Stimulated activated CD8-positive, alpha-beta memory T cell treated with anti-CD3 and anti-CD28 coated beads, Interleukin-15, amount 100 ng/mL, for 48 hours (primary cell): ENCODE measurements at regions not wholly inside any gene's neighbourhood (a gene's known extent, or its start where the extent isn't known, plus 50 kb on each side); places are given as distances from the start of the nearest gene placed in this dataset.

Source experiments
- DNase-seq, 2 donors: peaks; one replicate each; pipeline ENCODE4 v3.0.0-alpha.2; 2020; ENCODE audit warnings: low read depth in 2 of 2

DNA sequence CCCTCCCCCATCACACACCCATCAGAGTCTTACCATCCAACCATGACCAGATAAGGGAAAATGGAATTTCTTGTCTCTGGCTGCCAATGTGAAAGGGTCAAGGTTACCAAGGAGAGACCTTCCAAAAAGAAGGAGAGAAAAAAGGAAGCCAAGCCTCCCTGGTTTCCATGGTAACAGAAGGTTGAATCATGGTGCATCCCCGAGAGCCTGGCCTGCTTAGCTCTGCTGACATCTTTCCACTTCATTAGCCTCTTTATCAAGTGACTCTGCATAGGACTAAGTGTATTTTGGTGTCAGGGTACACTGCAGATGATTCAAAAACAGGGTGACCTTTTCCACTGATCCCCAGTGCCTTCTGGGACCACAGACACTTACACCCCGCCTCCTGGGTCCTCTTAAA lies 225.7 kb upstream of the PPP2R3A start:
- no peak for DNase-seq

DNA sequence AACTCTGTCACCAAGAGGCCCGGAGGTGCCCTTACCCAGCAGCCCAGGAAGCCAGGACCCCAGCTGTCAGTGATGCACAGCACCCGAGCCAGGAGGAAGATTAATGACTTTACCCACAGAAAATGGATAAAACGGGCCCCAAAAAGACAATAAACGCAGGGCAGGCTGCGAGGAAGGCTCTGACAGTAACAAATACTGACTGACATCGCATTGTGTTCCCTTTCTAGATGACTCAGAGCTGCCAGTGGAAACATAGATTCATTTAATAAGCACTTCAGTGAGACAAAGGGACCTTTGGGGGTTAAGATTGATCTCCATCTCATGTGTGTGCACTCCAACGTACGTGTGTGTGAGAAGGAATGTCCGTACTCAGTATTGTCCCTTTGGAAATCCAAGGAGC lies 225.3 kb upstream of the PPP2R3A start:
- DNase-seq: no peak

DNA sequence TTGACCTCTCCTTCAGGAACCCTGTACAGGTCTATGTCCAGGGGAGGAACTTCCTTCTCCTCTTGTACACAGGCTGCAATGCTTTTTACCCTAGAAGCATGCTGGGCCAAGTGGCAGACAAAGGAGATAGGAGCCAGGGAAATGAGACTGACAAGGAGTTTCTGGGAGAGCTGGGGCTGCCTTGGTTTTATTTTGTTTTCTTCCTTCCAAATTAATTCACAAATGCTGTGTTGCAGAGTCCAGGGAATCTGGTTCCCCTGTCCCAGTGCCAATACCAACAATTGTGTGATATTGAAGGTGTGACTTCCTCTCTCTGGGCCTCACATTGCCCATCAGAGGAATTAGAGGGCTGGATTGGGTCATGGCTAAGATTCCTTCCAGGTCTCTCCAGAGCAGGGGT lies 224.8 kb upstream of the PPP2R3A start:
- no peak for DNase-seq

DNA sequence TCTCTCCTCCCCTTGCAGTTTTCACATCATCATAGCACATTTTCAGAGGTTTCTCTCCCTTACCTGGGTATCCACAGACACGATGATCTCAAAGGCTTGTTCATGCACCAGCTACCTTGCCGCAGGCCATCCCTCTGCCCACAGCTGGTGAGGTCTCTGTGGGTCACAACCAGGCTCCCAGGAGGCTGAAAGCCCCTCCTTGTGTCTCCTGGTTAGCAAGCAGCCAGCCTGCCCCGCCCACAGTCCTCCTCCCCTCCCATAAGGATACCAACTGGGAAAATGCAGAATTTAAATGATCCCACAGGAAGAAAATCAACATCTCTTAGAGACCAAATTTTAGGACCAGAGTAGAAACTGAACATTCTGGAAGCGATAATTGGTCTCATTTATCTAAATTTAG lies 213.5 kb upstream of the PPP2R3A start:
- no peak for DNase-seq

DNA sequence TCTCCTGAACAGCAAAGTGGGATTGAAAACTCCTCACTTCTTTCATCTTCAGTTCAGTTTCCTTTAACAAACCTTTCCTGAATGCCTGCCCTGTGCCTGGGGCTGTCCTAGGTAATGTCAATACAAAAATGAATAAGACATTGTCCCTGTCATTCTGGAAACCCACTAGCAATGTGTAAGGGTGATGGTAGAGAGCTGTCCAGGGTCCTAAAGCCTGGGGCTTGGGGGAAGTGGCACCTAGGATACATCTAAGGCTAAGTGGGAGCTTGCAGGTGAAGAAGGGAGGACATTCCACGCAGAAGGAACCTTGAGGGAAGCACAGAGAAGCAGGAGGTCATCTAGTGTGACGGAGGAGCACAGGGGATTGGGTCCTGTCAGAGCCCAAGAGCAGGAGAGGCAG lies 212.7 kb upstream of the PPP2R3A start:
- no peak for DNase-seq

DNA sequence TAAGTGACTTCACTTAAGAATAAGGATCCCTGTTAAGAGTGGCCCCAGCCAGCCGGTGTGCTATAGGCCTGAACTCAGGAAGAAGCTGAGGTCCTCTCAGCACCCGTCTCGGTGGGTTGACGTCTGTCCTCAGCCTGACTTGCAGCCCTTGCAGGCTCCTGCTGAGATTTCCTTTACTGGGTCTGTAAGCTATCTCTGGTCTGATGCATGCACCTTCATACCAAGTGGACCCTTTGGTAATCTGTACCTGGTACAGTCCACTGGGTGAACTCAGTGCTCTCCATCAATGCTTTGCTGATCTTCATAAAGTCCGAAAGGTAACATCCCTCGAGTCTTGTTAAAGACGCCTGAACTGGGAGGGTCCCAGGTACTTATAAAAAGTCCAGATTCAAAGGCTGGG lies 212.0 kb upstream of the PPP2R3A start:
- no peak for DNase-seq

DNA sequence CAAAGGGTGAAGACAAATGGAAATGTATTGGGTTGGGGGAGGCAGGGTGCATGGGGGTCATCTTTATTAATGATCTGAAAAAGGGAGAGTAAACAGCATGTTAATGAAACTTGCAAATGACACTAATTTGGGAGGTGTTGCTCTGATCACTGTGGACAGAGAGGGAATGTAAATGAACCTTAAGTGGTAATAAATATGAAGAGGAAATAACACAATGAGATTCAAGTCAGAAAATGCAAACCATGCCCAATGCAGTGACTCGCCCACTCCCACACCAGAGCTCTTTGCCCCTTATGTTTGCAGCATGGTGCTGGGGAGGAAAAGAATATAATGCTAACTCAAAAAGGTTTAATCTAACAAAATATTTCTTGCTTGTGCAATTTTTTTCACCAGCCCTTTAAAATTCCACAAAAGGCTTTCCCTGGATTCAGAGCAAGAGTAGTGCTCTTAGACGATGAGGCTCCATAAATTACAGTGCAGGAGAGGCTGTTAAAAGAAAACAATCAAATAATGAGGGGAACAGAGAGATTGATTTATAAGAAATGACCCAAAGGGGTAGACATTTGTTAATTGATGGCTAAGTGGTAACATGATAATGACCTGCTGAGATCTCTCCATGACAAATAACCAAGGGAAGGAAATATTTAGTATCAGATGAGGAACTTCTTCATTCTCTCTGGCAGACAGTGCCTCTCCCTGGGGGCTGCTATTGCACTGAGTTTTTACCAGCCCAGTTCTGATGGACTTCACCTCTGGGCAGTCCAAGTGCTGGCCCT lies 210.0 kb upstream of the PPP2R3A start:
- DNase-seq: no peak

DNA sequence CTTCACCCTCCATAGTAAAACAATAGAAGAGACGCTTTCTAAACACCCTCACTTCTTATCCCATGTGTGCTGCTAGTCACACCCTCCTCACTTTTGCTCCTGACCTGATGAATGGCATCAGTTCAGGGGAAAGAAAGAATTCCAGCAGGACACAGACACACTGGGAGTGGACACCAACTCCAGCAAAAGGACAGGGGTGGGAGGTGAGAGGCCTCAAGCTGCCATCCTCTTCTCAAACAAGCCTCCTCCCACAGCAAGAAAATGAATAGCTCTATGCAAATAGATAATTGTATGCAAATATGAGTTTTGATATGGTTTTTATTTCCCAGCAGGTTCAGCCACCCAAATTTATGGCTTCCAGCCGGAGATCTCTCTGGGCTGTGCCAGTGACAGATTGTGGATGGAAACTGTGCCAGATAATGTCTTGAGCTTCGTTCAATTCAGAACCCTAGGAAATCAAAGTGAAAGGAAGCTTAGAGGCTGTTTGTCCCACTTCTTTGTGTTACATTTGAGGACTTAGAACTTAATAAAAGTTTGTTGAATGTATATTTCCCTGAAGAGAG lies 209.3 kb upstream of the PPP2R3A start:
- DNase-seq: no peak

DNA sequence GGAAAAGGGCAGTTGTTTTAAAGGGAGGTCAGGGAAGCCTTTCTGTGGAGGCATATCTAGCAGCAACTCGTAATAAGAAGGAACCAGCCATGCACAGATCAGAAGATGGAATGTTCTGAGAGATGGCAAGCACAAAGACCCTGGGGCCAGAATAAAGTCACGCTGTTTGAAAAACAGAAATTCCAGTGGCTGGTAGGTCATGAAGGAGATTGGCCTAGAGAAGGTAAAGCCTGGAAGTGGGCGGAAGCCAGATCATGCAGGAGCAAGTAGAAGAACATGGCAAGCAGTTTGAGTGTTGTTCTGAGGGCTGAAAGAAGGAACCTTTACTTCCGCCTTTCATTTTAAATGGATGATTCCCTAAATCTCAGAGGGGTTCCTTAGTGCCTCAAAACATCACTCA lies 208.1 kb upstream of the PPP2R3A start:
- DNase-seq: no peak

DNA sequence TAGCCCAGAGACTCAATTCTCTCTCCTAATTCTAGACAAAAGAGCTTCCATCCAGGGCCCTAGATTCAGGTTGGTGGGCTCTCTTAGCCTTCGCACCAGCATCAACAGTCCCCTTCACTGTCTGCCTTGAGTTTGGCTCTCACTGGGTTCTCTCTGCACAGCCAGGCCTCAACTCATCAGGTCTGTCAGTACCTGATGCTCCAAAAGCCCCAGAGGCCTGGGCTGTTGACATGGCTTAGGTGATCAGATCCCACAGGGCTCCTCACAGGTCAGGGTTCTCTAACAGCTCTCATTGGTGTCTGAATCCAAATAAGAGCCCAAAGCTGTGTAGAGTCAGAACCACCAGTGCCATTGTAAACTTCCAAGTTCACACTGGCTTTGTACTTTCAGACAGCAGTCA lies 206.6 kb upstream of the PPP2R3A start:
- no peak for DNase-seq

DNA sequence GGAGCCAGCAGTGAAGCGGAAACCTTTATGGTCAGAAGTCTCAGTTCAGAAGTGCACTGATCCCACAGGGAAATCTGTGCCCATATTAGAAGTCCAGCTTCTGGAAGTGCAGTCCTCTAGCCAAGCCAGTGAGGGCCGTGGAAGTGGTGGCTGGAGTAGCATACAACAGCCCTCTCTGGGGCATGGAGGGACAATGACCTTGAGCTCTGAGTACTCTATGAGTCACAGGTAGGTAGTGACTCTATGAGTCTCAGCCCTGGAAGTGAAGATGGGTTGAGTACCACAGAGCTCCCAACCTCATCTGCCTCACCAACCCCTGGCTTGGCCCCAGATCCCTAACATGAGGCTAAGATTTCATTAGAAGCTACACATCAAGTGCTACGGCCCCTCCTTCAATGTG lies 205.9 kb upstream of the PPP2R3A start:
- DNase-seq: no peak

DNA sequence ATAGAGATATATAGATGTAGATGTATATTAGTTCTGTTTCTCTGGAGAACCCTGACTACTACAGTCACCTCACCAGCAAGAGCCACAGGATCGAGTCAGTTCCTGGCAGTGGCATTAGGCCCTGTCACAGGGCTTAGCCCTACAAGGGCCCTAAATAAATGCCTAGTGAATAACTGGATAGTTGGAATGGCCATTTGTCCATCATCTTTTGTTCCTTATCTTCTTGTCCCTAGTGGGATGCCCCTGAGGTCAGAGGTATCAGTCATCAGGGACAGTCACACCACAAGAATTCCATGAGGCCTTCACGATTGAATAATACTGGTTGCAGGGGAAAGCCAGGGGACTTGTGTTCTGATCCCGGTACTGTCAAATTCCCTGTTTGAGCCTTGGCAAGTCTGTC lies 204.9 kb upstream of the PPP2R3A start:
- DNase-seq: no peak

DNA sequence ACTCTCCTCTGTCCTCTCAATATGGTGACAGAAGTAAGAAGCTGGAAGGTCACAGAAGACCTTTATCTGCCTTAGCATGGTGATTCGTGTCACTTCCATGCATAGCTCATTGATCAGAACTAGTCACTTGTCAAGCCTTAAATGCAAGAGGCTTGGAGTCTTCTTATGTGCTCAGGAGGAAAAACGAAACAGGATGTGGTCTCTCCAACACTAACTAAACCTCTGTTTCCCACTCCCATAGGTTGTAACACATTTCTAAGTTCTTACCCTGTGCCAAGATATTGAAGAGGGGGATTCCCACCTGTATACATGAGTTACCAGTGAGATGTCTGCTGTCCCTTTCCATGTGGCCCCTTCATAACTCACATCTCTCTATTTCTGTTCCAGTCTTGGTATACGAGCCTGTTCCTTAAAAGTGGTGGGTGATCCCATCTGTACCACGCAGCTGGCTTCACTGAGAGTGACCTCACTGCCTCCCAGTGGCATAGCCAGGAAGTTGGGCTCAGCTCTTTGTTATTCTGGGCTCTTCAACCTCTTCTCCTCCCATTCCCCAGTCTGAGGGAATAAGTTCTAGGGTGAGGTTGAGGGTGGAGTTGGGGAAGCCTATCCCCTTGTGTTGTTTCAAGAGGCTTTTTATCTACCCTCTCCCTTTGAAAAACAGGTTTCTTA lies 203.2 kb upstream of the PPP2R3A start:
- no peak for DNase-seq

DNA sequence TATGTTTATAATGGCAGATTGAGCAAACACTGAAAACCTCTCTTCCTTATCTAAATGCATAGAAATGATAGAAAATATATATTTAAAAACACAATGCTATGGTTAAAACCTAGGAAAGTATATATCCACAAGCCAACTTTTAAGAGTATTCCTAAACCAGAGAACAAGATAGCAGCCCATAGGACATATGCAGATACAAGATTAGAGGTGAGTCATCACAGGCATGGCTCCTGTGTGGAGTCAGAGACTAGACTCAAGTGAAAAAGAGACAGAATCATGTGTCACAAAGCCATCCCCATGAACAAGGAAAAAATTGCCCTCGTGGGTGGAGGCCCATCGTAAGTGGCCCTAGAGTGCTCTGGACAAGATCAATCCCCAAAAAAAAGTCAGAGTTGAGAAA lies 199.4 kb upstream of the PPP2R3A start:
- DNase-seq: no peak

DNA sequence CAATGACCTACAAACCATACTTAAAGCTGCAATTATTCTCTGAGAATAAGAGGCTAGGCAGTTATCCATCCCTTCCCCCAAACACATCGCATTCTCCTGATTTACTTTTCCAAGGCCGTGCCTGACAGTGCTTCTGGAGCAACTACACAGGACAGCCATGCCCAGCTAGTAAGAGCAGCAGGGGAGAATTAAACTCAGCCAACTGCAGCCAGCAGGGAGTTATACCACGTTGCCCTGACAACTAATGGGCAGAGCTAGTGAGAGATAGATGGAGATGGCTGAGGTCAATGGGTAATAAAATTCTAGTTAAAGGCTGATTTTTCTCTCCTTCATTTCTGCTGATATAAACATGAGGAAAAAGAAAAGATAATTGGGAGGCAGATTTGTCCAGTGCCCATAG lies 193.8 kb upstream of the PPP2R3A start:
- no peak for DNase-seq

DNA sequence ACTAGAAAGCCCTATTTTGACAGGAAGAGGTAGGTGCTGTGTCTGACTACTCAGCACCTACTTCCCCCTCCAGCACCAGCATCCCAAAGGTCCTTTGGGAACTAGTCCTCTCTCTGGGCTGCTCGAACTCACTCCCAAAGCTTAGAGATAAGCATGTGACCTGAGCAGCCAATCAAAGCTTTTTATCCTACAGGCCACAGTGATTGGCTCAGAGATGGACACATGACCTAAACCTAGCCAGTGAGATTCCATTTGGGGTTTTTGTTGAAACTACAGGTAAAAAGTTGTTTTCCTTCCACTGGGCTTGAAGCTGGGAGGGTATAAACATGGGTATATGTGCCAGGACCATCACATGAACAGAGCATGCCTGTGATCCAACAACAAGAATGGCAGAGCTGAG lies 186.5 kb upstream of the PPP2R3A start:
- DNase-seq: no peak

DNA sequence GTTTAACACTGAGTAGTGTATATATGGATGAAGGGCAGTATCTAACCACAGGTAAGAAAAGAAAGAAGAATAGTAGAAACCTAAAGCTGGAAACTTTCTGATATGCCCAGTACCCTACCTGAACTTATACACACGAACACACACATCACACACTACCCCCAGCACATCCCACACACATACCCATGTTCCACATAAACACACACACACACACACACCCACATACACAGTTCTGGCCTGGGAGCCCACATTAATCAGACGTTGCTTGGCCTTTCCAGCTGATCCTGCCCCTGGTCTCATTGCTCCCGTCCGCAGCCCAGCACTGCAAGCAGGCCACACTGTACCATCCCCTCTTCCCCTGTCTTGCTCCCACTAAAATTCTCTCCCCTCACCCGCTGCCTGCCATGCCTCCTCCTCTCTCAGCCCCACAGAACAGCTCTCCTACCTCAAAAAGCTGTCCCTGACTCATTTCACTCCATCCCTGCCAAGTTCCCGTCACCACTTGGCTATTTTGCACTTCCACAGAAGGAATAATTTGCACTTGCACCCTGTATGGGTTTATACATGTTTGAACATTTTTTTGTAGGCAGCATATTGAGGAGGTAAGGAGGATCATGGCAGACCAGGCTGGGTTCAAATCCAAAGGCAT lies 185.8 kb upstream of the PPP2R3A start:
- DNase-seq: no peak

DNA sequence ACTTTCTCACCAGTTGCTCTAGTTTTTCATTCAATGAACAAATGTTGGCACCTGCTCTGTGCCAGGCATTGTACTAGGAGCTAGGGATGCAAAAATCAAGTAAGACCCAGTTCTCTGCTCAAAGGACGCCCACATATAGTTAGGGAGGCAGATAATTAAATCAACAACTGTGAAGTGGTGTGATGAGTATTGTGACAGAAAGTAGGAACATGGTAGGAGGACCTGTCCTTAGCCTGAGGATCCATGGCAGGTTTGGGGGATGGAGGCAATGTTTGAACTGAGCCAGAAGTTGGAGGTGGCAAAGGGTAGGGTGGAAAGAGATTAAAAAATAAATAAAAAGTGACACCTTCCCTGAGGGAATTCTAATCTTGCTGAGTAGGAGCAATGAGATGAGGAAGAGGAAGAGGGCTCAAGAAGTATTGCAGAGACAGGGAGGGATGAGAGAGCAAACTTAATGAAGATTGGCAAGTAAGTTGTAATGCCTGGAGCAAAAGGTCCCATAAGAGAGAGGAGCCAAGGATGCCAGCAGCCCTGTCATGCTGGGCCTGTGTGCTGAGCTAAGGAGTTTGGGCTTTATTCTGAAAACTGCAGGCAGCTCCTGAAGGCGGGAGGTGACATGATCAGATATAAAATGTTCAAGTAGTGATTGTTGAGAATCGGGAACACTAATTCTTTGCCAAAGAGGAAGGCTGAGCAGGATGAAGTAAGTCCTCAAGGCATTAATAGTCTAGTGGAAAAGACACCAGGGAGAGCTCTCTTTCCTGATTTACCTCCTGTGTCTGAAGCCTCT lies 184.3 kb upstream of the PPP2R3A start:
- DNase-seq: no peak

DNA sequence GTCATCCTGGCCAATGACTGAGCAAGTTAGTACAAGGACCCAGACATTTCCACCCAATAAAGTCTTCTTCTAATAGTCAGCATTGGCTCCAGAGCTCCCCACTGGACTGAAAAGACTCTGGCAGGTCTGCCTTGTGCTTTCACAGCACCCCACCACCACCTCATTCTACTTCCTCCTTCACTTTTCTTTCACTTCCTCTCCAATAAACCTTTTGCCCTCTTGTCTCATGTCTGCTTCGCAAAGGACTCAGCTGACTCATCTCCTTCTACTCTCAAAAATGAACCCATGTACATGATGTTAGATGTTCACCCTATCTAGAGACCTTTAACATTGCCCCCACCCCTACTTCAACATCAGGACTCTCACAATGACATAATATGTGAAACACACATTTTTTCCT lies 181.0 kb upstream of the PPP2R3A start:
- DNase-seq: no peak

DNA sequence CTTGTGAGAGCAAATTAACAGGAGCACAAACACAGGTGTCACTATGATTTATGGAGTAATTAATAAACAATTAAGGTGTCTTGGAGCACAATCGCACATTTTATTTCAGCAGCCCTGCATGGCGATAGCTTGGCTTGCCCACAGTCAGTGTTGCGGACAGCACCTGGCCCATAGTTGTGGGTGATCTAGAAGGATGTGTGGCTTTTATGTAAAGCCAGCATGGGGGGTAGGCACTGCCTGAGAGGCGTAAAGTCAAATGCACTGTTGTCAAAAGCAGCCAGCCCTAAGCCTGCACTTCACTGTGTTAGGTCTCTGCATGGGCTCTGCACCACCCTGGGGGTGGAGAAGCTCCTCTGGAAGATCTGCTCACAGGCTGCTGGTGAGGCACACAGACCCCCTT lies 177.4 kb upstream of the PPP2R3A start:
- no peak for DNase-seq

DNA sequence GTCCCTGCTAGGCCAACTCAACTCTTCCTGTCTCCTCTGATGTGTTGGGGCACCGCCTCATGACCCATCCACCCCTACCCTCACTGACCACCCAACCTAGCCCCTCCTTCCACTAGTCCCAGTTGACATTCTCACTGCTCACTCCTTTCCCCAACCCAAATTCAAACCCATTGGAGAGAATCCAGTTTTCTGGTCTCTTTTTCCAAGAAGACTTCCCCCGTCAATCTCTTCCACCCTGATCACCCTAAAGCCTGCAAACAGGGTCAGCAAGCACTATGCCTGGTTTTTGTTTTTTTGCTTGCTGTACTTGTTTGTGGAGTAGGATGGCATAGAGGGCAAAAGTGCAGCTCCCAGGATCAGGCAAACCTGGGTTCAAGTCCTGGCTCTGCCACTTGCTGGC lies 176.6 kb upstream of the PPP2R3A start:
- no peak for DNase-seq

DNA sequence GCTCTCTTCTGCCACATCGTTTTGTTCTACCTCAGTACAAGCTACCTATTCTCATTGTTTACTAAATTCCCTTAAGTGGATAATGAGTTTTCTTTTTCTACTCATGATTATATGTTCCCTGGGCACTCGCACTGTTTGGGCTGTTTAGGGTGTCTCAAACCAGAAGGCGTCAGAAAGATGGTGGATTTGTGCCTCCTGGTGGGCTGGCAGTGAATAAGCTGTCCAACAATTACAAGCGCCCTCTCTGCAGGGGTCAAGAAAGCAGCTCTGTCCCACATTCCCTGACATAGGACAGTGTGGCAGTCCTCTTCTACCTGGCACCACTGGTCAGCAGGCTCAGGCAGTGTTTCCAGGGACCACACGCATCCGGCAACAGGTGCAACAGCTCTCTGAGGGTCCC lies 173.4 kb upstream of the PPP2R3A start:
- DNase-seq: no peak
